Mucosa of stomach (tissue), 1 donor: ENCODE measurements at regions not wholly inside any gene's neighbourhood (a gene's known extent, or its start where the extent isn't known, plus 50 kb on each side); places are given as distances from the start of the nearest gene placed in this dataset.

ENCODE experiments used
- H3K27me3 ChIP-seq: one replicate; pipeline ENCODE4 v1.7.0; 2013; ENCODE audit warnings: mild to moderate bottlenecking, low read length; ENCODE audit not compliant: control insufficient read depth, insufficient read depth
- H3K36me3 ChIP-seq: one replicate; pipeline ENCODE4 v1.7.0; 2013; ENCODE audit warnings: low read length; ENCODE audit not compliant: control insufficient read depth, insufficient read depth
- H3K4me1 ChIP-seq: one replicate; pipeline ENCODE4 v1.7.0; 2013; ENCODE audit warnings: mild to moderate bottlenecking, low read length; ENCODE audit not compliant: control insufficient read depth, insufficient read depth
- H3K4me3 ChIP-seq: one replicate; pipeline ENCODE4 v1.7.0; 2013; ENCODE audit warnings: low read length
- H3K9ac ChIP-seq: one replicate; pipeline ENCODE4 v1.7.0; 2013; ENCODE audit warnings: mild to moderate bottlenecking, low read length, moderate library complexity
- H3K9me3 ChIP-seq: one replicate; pipeline ENCODE4 v1.7.0; 2013; ENCODE audit warnings: mild to moderate bottlenecking, low read length, moderate library complexity; ENCODE audit not compliant: control insufficient read depth
- donor health status: Pancreatic carcinoma.

GRCh38 chr4:35970366-35970960, 273.9 kb downstream of the ARAP2 start:
- H3K9ac ChIP-seq: no peak overlapping the region
- no peaks in the 10 kb centered on the region for H3K36me3 ChIP-seq
- H3K27me3 ChIP-seq: no peaks in the 10 kb centered on the region
- H3K4me1 ChIP-seq: no peaks in the 10 kb centered on the region
- H3K4me3 ChIP-seq: no peak overlapping the region
- H3K9me3 ChIP-seq: no peaks in the 10 kb centered on the region

- Histone ChIP-seq H3K36me3 (no peaks in the 10 kb centered on the region), H3K9me3 (no peaks in the 10 kb centered on the region), H3K4me3 (no peak overlapping the region), H3K9ac (no peak overlapping the region), H3K27me3 (no peaks in the 10 kb centered on the region), H3K4me1 (no peaks in the 10 kb centered on the region)
These were observed 271.5 kb downstream of the ARAP2 start for GRCh38 chr4:35972814-35973213.

GRCh38 chr4:35975617-35976355, 268.5 kb downstream of the ARAP2 start:
- H3K4me3 ChIP-seq: no peak overlapping the region
- H3K27me3 ChIP-seq: no peaks in the 10 kb centered on the region
- no peaks in the 10 kb centered on the region for H3K4me1 ChIP-seq
- no peak overlapping the region for H3K9ac ChIP-seq
- no peaks in the 10 kb centered on the region for H3K9me3 ChIP-seq
- H3K36me3 ChIP-seq: no peaks in the 10 kb centered on the region

- H3K4me1 ChIP-seq: no peaks in the 10 kb centered on the region
- H3K9ac ChIP-seq: no peak overlapping the region
- no peaks in the 10 kb centered on the region for H3K36me3 ChIP-seq
- H3K9me3 ChIP-seq: no peaks in the 10 kb centered on the region
- H3K4me3 ChIP-seq: no peak overlapping the region
- no peaks in the 10 kb centered on the region for H3K27me3 ChIP-seq
These were observed 265.8 kb downstream of the ARAP2 start for GRCh38 chr4:35978551-35978950.

- no peaks in the 10 kb centered on the region for H3K27me3 ChIP-seq
- H3K36me3 ChIP-seq: no peaks in the 10 kb centered on the region
- no peaks in the 10 kb centered on the region for H3K4me1 ChIP-seq
These were observed 262.0 kb downstream of the ARAP2 start for GRCh38 chr4:35982318-35982717.

GRCh38 chr4:35986537-35986936, 257.8 kb downstream of the ARAP2 start:
- no peaks in the 10 kb centered on the region for H3K27me3 ChIP-seq
- no peaks in the 10 kb centered on the region for H3K36me3 ChIP-seq
- no peak overlapping the region for H3K9ac ChIP-seq
- no peak overlapping the region for H3K4me3 ChIP-seq
- no peaks in the 10 kb centered on the region for H3K9me3 ChIP-seq
- H3K4me1 ChIP-seq: no peaks in the 10 kb centered on the region

More at GRCh38 chr4:35982318-35982717, 262.0 kb downstream of the ARAP2 start:
- Histone ChIP-seq H3K9ac (no peak overlapping the region), H3K9me3 (no peaks in the 10 kb centered on the region), H3K4me3 (no peak overlapping the region)

GRCh38 chr4:35993606-35994005, 250.7 kb downstream of the ARAP2 start:
- Histone ChIP-seq H3K4me3 (no peak overlapping the region), H3K4me1 (no peaks in the 10 kb centered on the region), H3K9ac (no peak overlapping the region), H3K27me3 (no peaks in the 10 kb centered on the region), H3K9me3 (no peaks in the 10 kb centered on the region), H3K36me3 (no peaks in the 10 kb centered on the region)

- Histone ChIP-seq H3K9ac (no peak overlapping the region), H3K4me1 (no peaks in the 10 kb centered on the region), H3K4me3 (no peak overlapping the region), H3K36me3 (no peaks in the 10 kb centered on the region), H3K9me3 (no peaks in the 10 kb centered on the region), H3K27me3 (no peaks in the 10 kb centered on the region)
These were observed 243.3 kb downstream of the ARAP2 start for GRCh38 chr4:36000941-36001557.

- Histone ChIP-seq H3K9me3 (no peaks in the 10 kb centered on the region), H3K4me3 (no peak overlapping the region), H3K4me1 (no peaks in the 10 kb centered on the region), H3K27me3 (no peaks in the 10 kb centered on the region), H3K9ac (no peak overlapping the region), H3K36me3 (no peaks in the 10 kb centered on the region)
These were observed 241.3 kb downstream of the ARAP2 start for GRCh38 chr4:36003051-36003450.

GRCh38 chr4:36004204-36004851, 240.0 kb downstream of the ARAP2 start:
- H3K27me3 ChIP-seq: no peaks in the 10 kb centered on the region
- no peak overlapping the region for H3K9ac ChIP-seq
- no peaks in the 10 kb centered on the region for H3K9me3 ChIP-seq
- H3K36me3 ChIP-seq: no peaks in the 10 kb centered on the region
- no peaks in the 10 kb centered on the region for H3K4me1 ChIP-seq
- no peak overlapping the region for H3K4me3 ChIP-seq

GRCh38 chr4:36006226-36006625, 238.1 kb downstream of the ARAP2 start:
- H3K36me3 ChIP-seq: no peaks in the 10 kb centered on the region
- H3K4me3 ChIP-seq: no peak overlapping the region
- H3K4me1 ChIP-seq: no peaks in the 10 kb centered on the region
- no peaks in the 10 kb centered on the region for H3K9me3 ChIP-seq
- H3K9ac ChIP-seq: no peak overlapping the region
- no peaks in the 10 kb centered on the region for H3K27me3 ChIP-seq

GRCh38 chr4:36010397-36010929, 233.9 kb downstream of the ARAP2 start:
- Histone ChIP-seq H3K9me3 (no peaks in the 10 kb centered on the region), H3K4me3 (no peak overlapping the region), H3K9ac (no peak overlapping the region), H3K27me3 (no peaks in the 10 kb centered on the region), H3K36me3 (no peaks in the 10 kb centered on the region), H3K4me1 (no peaks in the 10 kb centered on the region)
